Mesothelial cell of epicardium (in vitro differentiated cells): ENCODE measurements at regions not wholly inside any gene's neighbourhood (a gene's known extent, or its start where the extent isn't known, plus 50 kb on each side); places are given as distances from the start of the nearest gene placed in this dataset.

Source experiments
- DNase-seq, 2 experiments: peaks; one replicate each; pipeline ENCODE4 v3.0.0; 2021; ENCODE audit warnings: low spot score in 2 of 2; ENCODE audit not compliant: unreplicated experiment in 2 of 2
- H3K27ac Mint-ChIP-seq: 2 replicates; pipeline ENCODE4 v1.8.0; 2021; ENCODE audit warnings: mixed read lengths
- H3K27me3 Mint-ChIP-seq: 2 replicates; pipeline ENCODE4 v1.8.0; 2021; ENCODE audit warnings: low read depth, mixed read lengths
- H3K36me3 Mint-ChIP-seq: 2 replicates; pipeline ENCODE4 v1.8.0; 2021; ENCODE audit warnings: mixed read lengths
- H3K4me1 Mint-ChIP-seq: 2 replicates; pipeline ENCODE4 v1.8.0; 2021; ENCODE audit warnings: mixed read lengths
- H3K4me3 Mint-ChIP-seq: 2 replicates; pipeline ENCODE4 v1.8.0; 2021; ENCODE audit warnings: mild to moderate bottlenecking, moderate library complexity, mixed read lengths
- H3K9me3 Mint-ChIP-seq: 2 replicates; pipeline ENCODE4 v1.8.0; 2021; ENCODE audit warnings: mixed read lengths
- TF ChIP-seq, protein P1 (sequence below): fragments of 200-600 bp; sonication (generic); IDR thresholded peaks from one replicate; pipeline ENCODE4 v1.5.0; 2021; ENCODE audit warnings: antibody characterized with exemption; ENCODE audit not compliant: unreplicated experiment

DNA sequence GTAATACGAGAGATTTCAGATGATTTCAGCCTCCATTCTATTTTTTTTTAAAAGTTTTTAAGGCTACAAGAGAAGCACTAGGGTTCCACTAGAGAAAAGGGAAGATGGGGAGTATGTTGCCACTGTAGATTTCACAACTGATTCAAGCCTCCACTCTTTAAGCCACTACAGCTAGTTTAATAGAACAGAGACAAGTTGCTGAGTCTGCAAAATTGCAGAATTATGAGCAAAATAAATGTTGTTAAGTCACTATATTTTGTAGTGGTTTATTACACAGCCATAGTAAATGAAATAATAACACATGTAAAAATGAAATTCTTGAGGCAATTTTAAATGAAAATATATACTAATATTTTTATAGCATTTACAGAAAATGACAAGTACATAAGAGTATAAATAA, 96.0 kb upstream of the POT1 start:
- Mint-ChIP-seq H3K27me3 (no peaks in the 10 kb centered on the region), H3K9me3 (no peaks in the 10 kb centered on the region), H3K4me3 (no peak overlapping the region), H3K4me1 (no peaks in the 10 kb centered on the region), H3K36me3 (no peaks in the 10 kb centered on the region), H3K27ac (no peak overlapping the region)
- TF ChIP-seq, protein P1, sequence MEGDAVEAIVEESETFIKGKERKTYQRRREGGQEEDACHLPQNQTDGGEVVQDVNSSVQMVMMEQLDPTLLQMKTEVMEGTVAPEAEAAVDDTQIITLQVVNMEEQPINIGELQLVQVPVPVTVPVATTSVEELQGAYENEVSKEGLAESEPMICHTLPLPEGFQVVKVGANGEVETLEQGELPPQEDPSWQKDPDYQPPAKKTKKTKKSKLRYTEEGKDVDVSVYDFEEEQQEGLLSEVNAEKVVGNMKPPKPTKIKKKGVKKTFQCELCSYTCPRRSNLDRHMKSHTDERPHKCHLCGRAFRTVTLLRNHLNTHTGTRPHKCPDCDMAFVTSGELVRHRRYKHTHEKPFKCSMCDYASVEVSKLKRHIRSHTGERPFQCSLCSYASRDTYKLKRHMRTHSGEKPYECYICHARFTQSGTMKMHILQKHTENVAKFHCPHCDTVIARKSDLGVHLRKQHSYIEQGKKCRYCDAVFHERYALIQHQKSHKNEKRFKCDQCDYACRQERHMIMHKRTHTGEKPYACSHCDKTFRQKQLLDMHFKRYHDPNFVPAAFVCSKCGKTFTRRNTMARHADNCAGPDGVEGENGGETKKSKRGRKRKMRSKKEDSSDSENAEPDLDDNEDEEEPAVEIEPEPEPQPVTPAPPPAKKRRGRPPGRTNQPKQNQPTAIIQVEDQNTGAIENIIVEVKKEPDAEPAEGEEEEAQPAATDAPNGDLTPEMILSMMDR, result no peak
- DNase-seq, result no peak

GRCh38 chr7:125020801-125021200, 91.2 kb upstream of the POT1 start:
- Mint-ChIP-seq H3K9me3 (no peaks in the 10 kb centered on the region), H3K36me3 (no peaks in the 10 kb centered on the region), H3K27me3 (no peaks in the 10 kb centered on the region), H3K4me3 (no peak overlapping the region), H3K27ac (no peak overlapping the region), H3K4me1 (no peaks in the 10 kb centered on the region)
- TF ChIP-seq, protein P1, result no peak
- DNase-seq, result no peak

DNA sequence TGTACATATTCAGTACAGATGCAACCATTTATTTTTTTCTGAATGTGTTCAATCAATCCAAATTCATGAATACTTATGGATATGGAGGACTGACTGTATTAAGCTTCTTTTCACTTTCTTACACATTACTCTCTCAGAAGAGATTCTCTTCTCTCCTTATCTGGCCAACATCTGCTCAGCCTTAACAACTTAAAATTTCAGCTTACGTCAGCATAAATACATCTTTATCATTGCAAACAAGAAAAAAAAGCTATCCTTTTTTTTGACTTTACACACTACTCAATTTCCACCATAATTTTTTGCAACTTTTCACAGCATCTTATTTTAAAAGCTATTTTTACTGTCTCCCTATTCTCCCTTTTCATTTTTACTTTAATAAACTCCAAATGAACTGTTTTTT, 80.9 kb upstream of the POT1 start:
- H3K27me3 Mint-ChIP-seq, result peaks cover 8% of the 10 kb centered on the region
- no peaks in the 10 kb centered on the region for H3K36me3 Mint-ChIP-seq
- H3K4me3 Mint-ChIP-seq, result no peak overlapping the region
- H3K27ac Mint-ChIP-seq, result no peak overlapping the region
- H3K4me1 Mint-ChIP-seq, result no peaks in the 10 kb centered on the region
- TF ChIP-seq, protein P1, result no peak
- H3K9me3 Mint-ChIP-seq, result no peaks in the 10 kb centered on the region
- no peak for DNase-seq

- TF ChIP-seq, protein P1, result no peak
- H3K27me3 Mint-ChIP-seq, result no peaks in the 10 kb centered on the region
- H3K27ac Mint-ChIP-seq, result no peak overlapping the region
Observed at GRCh38 chr7:124996778-124997177, 67.2 kb upstream of the POT1 start.

DNA sequence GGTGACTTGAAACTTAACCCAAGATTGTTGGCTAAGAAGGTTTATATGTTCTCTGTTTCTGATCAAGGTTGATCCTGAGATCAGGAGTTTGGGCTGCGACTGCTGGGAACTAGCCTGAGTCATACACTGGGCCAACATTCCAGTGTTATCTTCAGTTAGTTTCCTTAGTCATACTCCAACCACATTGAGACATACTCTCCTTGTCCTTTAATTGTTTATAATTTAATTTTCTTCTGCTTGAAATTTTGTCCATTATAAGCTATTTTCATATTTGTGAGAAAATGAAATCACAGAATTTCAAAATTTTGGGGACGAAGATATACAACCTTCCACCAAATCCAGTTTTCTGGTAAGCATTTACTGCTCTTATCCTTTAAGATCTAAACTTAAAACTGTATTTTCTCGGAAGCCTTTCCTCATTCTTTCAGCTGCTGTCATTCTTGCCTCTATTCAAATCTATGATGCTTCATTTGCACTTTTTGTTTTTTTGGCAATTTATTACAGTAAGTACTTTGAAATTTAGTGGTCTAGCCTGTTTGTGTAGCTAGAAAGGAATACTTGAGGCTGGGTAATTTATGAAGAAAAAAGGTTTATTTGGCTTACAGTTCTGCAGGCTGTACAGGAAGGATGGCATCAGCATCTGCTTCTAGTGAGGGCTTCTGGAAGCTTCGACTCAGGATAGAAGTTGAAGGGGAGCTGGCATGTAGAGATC, 63.4 kb upstream of the POT1 start:
- Mint-ChIP-seq H3K27me3 (no peaks in the 10 kb centered on the region), H3K9me3 (peaks cover 6% of the 10 kb centered on the region), H3K4me1 (peaks cover 6% of the 10 kb centered on the region), H3K36me3 (no peaks in the 10 kb centered on the region), H3K4me3 (no peak overlapping the region), H3K27ac (no peak overlapping the region)
- TF ChIP-seq, protein P1, result no peak
- no peak for DNase-seq

More at GRCh38 chr7:124996778-124997177, 67.2 kb upstream of the POT1 start:
- Mint-ChIP-seq H3K4me1 (peaks cover 6% of the 10 kb centered on the region), H3K9me3 (peaks cover 21% of the 10 kb centered on the region), H3K4me3 (no peak overlapping the region), H3K36me3 (peaks cover 3% of the 10 kb centered on the region)
- no peak for DNase-seq
